Ectodermal cell (in vitro differentiated cells): ENCODE measurements at regions not wholly inside any gene's neighbourhood (a gene's known extent, or its start where the extent isn't known, plus 50 kb on each side); places are given as distances from the start of the nearest gene placed in this dataset.

Experiments
- H3K27ac ChIP-seq: 2 replicates; pipeline ENCODE4 v1.7.0; 2013; ENCODE audit warnings: mild to moderate bottlenecking, low read depth, low read length; ENCODE audit not compliant: insufficient read depth, poor library complexity, severe bottlenecking
- H3K27me3 ChIP-seq: 2 replicates; pipeline ENCODE4 v1.7.0; 2013; ENCODE audit warnings: mild to moderate bottlenecking, low read length; ENCODE audit not compliant: insufficient read depth, control insufficient read depth, poor library complexity, severe bottlenecking
- H3K36me3 ChIP-seq: one replicate; pipeline ENCODE4 v1.7.0; 2013; ENCODE audit warnings: low read length; ENCODE audit not compliant: control insufficient read depth, insufficient read depth
- H3K4me1 ChIP-seq: one replicate; pipeline ENCODE4 v1.7.0; 2013; ENCODE audit warnings: low read length; ENCODE audit not compliant: control insufficient read depth, insufficient read depth
- H3K4me3 ChIP-seq: 2 replicates; pipeline ENCODE4 v1.7.0; 2013; ENCODE audit warnings: low read depth, low read length, control low read depth; ENCODE audit not compliant: insufficient read depth
- H3K9me3 ChIP-seq: 2 replicates; pipeline ENCODE4 v1.7.0; 2013; ENCODE audit warnings: mild to moderate bottlenecking, low read length, moderate library complexity; ENCODE audit not compliant: control insufficient read depth
- WGBS, 2 experiments: methylation state at CpG; one replicate each; pipeline ENCODE4 v1.1.7; 2013; ENCODE audit warnings: missing lambda C conversion rate in 2 of 2; 5-methylcytosine and 5-hydroxymethylcytosine counted together

GRCh38 chr3:8201886-8202285 is 299.7 kb upstream of the LMCD1 start:
- no peak overlapping the region for H3K27ac ChIP-seq
- no peaks in the 10 kb centered on the region for H3K4me1 ChIP-seq
- H3K4me3 ChIP-seq: no peak overlapping the region
- no peaks in the 10 kb centered on the region for H3K36me3 ChIP-seq
- H3K27me3 ChIP-seq: no peaks in the 10 kb centered on the region
- no peaks in the 10 kb centered on the region for H3K9me3 ChIP-seq
- 89 to 94% methylated on average over 4 of the region's 4 CpGs for WGBS, 2 experiments

DNA sequence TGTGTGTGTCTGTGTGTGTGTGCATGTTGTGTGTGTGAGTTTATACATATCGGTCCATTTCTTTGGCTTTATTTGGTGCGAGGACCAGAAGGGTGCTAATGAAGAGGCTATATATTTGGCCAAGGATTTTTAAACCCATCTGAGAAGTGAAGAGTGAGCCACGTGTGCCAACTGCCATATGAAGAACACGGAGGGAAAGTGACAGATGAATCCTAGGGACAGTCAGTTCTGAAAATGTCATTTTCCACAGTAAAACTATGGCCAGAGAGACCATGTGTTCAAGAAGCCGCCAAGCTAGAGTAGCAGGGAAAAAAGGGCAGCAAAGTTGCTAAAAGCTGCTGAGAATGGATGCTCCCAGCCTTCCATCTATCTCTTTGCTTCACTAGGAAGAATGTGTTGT is 297.3 kb upstream of the LMCD1 start:
- Histone ChIP-seq H3K4me1 (no peaks in the 10 kb centered on the region), H3K27me3 (no peaks in the 10 kb centered on the region), H3K27ac (no peak overlapping the region), H3K9me3 (no peaks in the 10 kb centered on the region), H3K4me3 (no peak overlapping the region), H3K36me3 (no peaks in the 10 kb centered on the region)
- 93 to 96% methylated on average over 5 of the region's 5 CpGs for WGBS, 2 experiments

GRCh38 chr3:8204853-8205650 is 296.6 kb upstream of the LMCD1 start:
- Histone ChIP-seq H3K36me3 (no peaks in the 10 kb centered on the region), H3K9me3 (no peaks in the 10 kb centered on the region), H3K27me3 (no peaks in the 10 kb centered on the region), H3K4me1 (no peaks in the 10 kb centered on the region), H3K4me3 (no peak overlapping the region), H3K27ac (no peak overlapping the region)
- 98 to 99% methylated on average over 5 of the region's 5 CpGs for WGBS, 2 experiments

DNA sequence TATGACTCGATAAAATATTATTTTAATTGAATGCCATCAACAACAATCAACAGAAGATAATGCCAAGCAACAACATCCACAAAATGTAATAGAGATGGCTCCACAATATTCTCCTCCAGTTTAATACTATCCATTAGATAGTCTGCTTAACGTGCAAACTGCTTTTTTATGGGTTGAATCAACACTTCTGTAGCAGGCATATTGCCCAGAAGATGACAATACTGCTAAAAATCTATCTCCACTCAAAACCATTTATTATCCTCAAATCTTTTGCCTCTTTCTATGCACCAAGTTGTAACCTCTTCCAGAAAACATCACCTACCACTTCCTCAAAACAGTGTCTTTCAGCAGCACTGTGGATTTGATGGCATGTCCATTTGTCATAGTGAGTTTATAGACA is 295.7 kb upstream of the LMCD1 start:
- Histone ChIP-seq H3K36me3 (no peaks in the 10 kb centered on the region), H3K9me3 (no peaks in the 10 kb centered on the region), H3K4me1 (no peaks in the 10 kb centered on the region), H3K27me3 (no peaks in the 10 kb centered on the region), H3K4me3 (no peak overlapping the region), H3K27ac (no peak overlapping the region)
- 95 to 98% methylated on average over 2 of the region's 2 CpGs for WGBS, 2 experiments

DNA sequence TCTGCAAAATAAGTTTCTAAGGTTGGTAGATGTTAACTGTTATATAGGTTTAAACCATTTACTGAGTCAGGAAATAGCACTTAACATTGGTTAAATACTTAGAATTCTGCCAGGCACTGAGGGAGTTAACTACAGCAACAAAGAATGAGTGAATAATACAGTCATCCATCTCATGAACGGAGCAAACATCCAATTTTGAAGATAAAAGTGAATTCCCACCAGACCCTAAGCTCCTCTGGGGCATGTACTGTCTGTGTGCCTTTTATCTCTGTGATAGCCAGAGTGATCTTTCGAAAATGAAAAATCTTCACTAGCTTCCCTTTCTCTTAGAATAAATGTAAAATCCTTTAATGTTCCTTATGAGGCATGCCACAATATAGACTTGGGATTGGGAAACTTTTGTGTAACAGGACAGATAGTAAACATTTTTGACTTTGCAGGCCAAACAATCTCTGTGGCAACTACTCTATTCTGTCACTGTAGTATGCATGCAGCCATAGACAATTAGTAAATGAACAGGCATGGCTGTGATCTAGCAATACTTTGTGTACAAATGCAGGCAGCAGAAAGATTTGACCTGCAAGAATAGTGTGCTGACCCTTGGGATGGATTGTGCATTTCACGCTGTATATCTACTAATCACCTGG is 294.5 kb upstream of the LMCD1 start:
- no peak overlapping the region for H3K27ac ChIP-seq
- WGBS, 2 experiments: 81 to 89% methylated on average over 2 to 3 of the region's 3 CpGs

DNA sequence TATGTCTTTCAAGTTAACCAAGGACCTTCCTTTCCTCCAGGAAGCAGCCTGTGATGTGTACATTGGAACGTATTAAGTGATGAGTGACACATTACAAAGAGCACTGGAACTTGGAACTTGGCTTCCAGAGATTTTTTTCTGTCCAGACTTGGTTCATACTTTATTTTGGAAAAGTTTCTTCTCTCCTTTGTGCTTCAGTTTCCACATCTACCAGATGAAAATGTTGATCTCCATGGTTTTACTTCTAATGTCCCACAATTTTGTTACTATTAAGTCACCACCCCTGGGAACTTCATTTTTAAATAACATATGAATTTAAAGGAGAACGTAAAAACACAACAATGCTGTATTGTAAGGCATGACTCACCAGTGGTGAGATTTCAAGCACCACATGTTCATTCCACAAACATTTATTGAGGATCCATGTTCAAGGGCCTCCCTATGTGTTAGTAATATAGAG is 290.7 kb upstream of the LMCD1 start:
- no peaks in the 10 kb centered on the region for H3K27me3 ChIP-seq
- WGBS, 2 experiments: 93 to 100% methylated on average over 2 of the region's 2 CpGs

More for the DNA sequence above, 294.5 kb upstream of the LMCD1 start:
- no peaks in the 10 kb centered on the region for H3K4me1 ChIP-seq
- H3K27me3 ChIP-seq: no peaks in the 10 kb centered on the region
- no peaks in the 10 kb centered on the region for H3K9me3 ChIP-seq
- H3K36me3 ChIP-seq: no peaks in the 10 kb centered on the region
- H3K4me3 ChIP-seq: no peak overlapping the region

DNA sequence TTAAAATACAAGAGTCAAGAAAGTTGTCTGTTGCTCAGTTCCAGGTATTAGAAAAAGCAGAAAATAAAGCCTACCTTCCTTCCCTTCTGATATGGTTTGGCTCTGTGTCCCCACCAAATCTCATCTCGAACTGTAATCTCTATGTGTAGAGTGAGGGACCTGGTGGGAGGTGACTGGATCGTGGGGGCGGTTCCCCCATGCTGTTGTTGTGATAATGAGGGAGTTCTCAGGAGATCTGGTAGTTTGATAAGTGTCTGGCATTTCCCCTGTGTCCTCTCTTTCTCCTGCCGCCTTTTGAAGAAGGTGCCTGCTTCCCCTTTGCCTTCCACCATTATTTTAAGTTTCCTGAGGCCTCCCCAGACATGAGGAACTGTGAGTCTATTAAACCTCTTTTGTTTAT is 288.8 kb upstream of the LMCD1 start:
- Histone ChIP-seq H3K36me3 (no peaks in the 10 kb centered on the region), H3K4me1 (no peaks in the 10 kb centered on the region), H3K27ac (no peak overlapping the region), H3K27me3 (no peaks in the 10 kb centered on the region), H3K4me3 (no peak overlapping the region), H3K9me3 (no peaks in the 10 kb centered on the region)
- WGBS, 2 experiments: 59 to 80% methylated on average over 4 of the region's 4 CpGs

More for the DNA sequence above, 290.7 kb upstream of the LMCD1 start:
- H3K4me3 ChIP-seq: no peak overlapping the region
- H3K36me3 ChIP-seq: no peaks in the 10 kb centered on the region
- no peak overlapping the region for H3K27ac ChIP-seq
- no peaks in the 10 kb centered on the region for H3K4me1 ChIP-seq
- no peaks in the 10 kb centered on the region for H3K9me3 ChIP-seq

DNA sequence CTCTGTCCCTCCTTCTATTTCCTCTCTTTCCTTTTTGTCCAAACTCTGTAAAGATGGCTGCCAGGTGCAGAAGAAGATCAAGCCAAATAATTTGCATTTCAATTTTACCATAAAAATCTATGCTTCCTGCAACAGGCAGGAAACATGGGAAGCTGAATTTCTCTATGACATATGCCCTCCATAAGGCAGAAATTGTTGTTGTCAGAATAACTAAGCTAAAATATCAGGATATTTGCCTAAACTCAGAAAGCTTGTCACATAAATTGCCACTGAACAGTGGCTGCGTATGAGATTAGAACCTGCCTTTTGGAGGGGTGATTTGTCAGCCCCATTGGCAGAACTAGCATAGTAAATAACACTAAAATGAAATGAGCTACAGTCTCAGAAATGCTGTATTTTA is 288.3 kb upstream of the LMCD1 start:
- H3K27me3 ChIP-seq: no peaks in the 10 kb centered on the region
- no peaks in the 10 kb centered on the region for H3K36me3 ChIP-seq
- 95 to 100% methylated on average over 1 of the region's 1 CpG for WGBS, 2 experiments
- H3K27ac ChIP-seq: no peak overlapping the region
- H3K9me3 ChIP-seq: no peaks in the 10 kb centered on the region
- no peaks in the 10 kb centered on the region for H3K4me1 ChIP-seq
- H3K4me3 ChIP-seq: no peak overlapping the region

GRCh38 chr3:8215821-8216220 is 285.8 kb upstream of the LMCD1 start:
- H3K9me3 ChIP-seq: no peaks in the 10 kb centered on the region
- H3K4me3 ChIP-seq: no peak overlapping the region
- no peaks in the 10 kb centered on the region for H3K27me3 ChIP-seq
- 91 to 96% methylated on average over 3 of the region's 3 CpGs for WGBS, 2 experiments
- no peaks in the 10 kb centered on the region for H3K4me1 ChIP-seq
- no peaks in the 10 kb centered on the region for H3K36me3 ChIP-seq
- no peak overlapping the region for H3K27ac ChIP-seq

- Histone ChIP-seq H3K27me3 (no peaks in the 10 kb centered on the region), H3K27ac (no peak overlapping the region), H3K36me3 (no peaks in the 10 kb centered on the region), H3K4me3 (no peak overlapping the region), H3K4me1 (no peaks in the 10 kb centered on the region), H3K9me3 (no peaks in the 10 kb centered on the region)
- 87 to 95% methylated on average over 7 of the region's 7 CpGs for WGBS, 2 experiments
Measured at GRCh38 chr3:8218353-8218940, 283.2 kb upstream of the LMCD1 start.
